ENCODE measurements at regions not wholly inside any gene's neighbourhood (a gene's known extent, or its start where the extent isn't known, plus 50 kb on each side); places are given as distances from the start of the nearest gene placed in this dataset.

GRCh38 chr6:140285998-140286690 is 911.7 kb upstream of the CITED2 start:
- Histone ChIP-seq H2AFZ (ENCODE audit: low read length) (no peak overlapping the region), H3K9me3 (replicated peaks; ENCODE audit: insufficient read depth, low read length) (no peaks in the 10 kb centered on the region), H3K9me2 (replicated peaks; ENCODE audit: insufficient read depth, low read length) (no peaks in the 10 kb centered on the region; the same call in 1 of the 2 replicates), H3F3A (ENCODE audit: insufficient read depth, low read length) (no peaks in the 10 kb centered on the region), H3K4me1 (ENCODE audit: low read length) (no peaks in the 10 kb centered on the region), H3K27ac (ENCODE audit: low read length) (no peak overlapping the region), H3K27me3 (replicated peaks; ENCODE audit: insufficient read depth, low read length) (no peaks in the 10 kb centered on the region), H3K9ac (ENCODE audit: low read length) (no peak overlapping the region), H3K4me3 (ENCODE audit: low read length) (no peak overlapping the region), H3K4me2 (ENCODE audit: low read depth, low read length) (no peak overlapping the region), H4K20me1 (ENCODE audit: insufficient read depth, low read length) (no peaks in the 10 kb centered on the region), H3K36me3 (replicated peaks; ENCODE audit: insufficient read depth, low read length) (no peaks in the 10 kb centered on the region), H3K79me2 (ENCODE audit: low read length) (no peaks in the 10 kb centered on the region)
- no peak for DNase-seq
- TF ChIP-seq, protein P1, sequence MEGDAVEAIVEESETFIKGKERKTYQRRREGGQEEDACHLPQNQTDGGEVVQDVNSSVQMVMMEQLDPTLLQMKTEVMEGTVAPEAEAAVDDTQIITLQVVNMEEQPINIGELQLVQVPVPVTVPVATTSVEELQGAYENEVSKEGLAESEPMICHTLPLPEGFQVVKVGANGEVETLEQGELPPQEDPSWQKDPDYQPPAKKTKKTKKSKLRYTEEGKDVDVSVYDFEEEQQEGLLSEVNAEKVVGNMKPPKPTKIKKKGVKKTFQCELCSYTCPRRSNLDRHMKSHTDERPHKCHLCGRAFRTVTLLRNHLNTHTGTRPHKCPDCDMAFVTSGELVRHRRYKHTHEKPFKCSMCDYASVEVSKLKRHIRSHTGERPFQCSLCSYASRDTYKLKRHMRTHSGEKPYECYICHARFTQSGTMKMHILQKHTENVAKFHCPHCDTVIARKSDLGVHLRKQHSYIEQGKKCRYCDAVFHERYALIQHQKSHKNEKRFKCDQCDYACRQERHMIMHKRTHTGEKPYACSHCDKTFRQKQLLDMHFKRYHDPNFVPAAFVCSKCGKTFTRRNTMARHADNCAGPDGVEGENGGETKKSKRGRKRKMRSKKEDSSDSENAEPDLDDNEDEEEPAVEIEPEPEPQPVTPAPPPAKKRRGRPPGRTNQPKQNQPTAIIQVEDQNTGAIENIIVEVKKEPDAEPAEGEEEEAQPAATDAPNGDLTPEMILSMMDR (IDR thresholded peaks at IDR 0.05; ENCODE audit: low read length), result no peak
- TF ChIP-seq EZH2 (optimal IDR thresholded peaks at IDR 0.05; ENCODE audit: low read depth, low read length) (no peak), EZH2phosphoT487 (IDR thresholded peaks at IDR 0.05; ENCODE audit: low read length) (no peak)

GRCh38 chr6:140285471-140285870 is 911.0 kb upstream of the CITED2 start:
- H3K36me3 ChIP-seq (replicated peaks; ENCODE audit: insufficient read depth, low read length), result no peaks in the 10 kb centered on the region
- no peaks in the 10 kb centered on the region for H3K79me2 ChIP-seq (ENCODE audit: low read length)
- no peaks in the 10 kb centered on the region for H3K4me1 ChIP-seq (ENCODE audit: low read length)
- no peaks in the 10 kb centered on the region for H3K9me3 ChIP-seq (replicated peaks; ENCODE audit: insufficient read depth, low read length)
- H3K27ac ChIP-seq (ENCODE audit: low read length), result no peak overlapping the region
- no peak overlapping the region for H3K9ac ChIP-seq (ENCODE audit: low read length)
- no peak overlapping the region for H3K4me3 ChIP-seq (ENCODE audit: low read length)
- no peaks in the 10 kb centered on the region for H3K27me3 ChIP-seq (replicated peaks; ENCODE audit: insufficient read depth, low read length)
- H3K9me2 ChIP-seq (replicated peaks; ENCODE audit: insufficient read depth, low read length), result no peaks in the 10 kb centered on the region; the same call in 1 of the 2 replicates
- TF ChIP-seq, protein P1 (IDR thresholded peaks at IDR 0.05; ENCODE audit: low read length), result no peak
- TF ChIP-seq EZH2phosphoT487 (IDR thresholded peaks at IDR 0.05; ENCODE audit: low read length), result no peak
- no peak for TF ChIP-seq EZH2 (optimal IDR thresholded peaks at IDR 0.05; ENCODE audit: low read depth, low read length)
- no peaks in the 10 kb centered on the region for H4K20me1 ChIP-seq (ENCODE audit: insufficient read depth, low read length)
- no peak overlapping the region for H2AFZ ChIP-seq (ENCODE audit: low read length)
- no peaks in the 10 kb centered on the region for H3F3A ChIP-seq (ENCODE audit: insufficient read depth, low read length)
- no peak overlapping the region for H3K4me2 ChIP-seq (ENCODE audit: low read depth, low read length)
- no peak for DNase-seq

- TF ChIP-seq EZH2 (optimal IDR thresholded peaks at IDR 0.05; ENCODE audit: low read depth, low read length), result no peak
- no peak for TF ChIP-seq EZH2phosphoT487 (IDR thresholded peaks at IDR 0.05; ENCODE audit: low read length)
- no peak overlapping the region for H3K4me3 ChIP-seq (ENCODE audit: low read length)
- no peaks in the 10 kb centered on the region for H3K27me3 ChIP-seq (replicated peaks; ENCODE audit: insufficient read depth, low read length)
- no peaks in the 10 kb centered on the region for H4K20me1 ChIP-seq (ENCODE audit: insufficient read depth, low read length)
- H3K9ac ChIP-seq (ENCODE audit: low read length), result no peak overlapping the region
- no peaks in the 10 kb centered on the region for H3K4me1 ChIP-seq (ENCODE audit: low read length)
- DNase-seq, result no peak
- no peaks in the 10 kb centered on the region for H3K9me3 ChIP-seq (replicated peaks; ENCODE audit: insufficient read depth, low read length)
- no peaks in the 10 kb centered on the region for H3F3A ChIP-seq (ENCODE audit: insufficient read depth, low read length)
- H3K4me2 ChIP-seq (ENCODE audit: low read depth, low read length), result no peak overlapping the region
- no peak overlapping the region for H3K27ac ChIP-seq (ENCODE audit: low read length)
- H3K9me2 ChIP-seq (replicated peaks; ENCODE audit: insufficient read depth, low read length), result no peaks in the 10 kb centered on the region; the same call in 1 of the 2 replicates
- H2AFZ ChIP-seq (ENCODE audit: low read length), result no peak overlapping the region
- no peaks in the 10 kb centered on the region for H3K79me2 ChIP-seq (ENCODE audit: low read length)
- no peaks in the 10 kb centered on the region for H3K36me3 ChIP-seq (replicated peaks; ENCODE audit: insufficient read depth, low read length)
Measured at GRCh38 chr6:140284871-140285270, 910.4 kb upstream of the CITED2 start.

- DNase-seq, result no peak
- TF ChIP-seq EZH2 (optimal IDR thresholded peaks at IDR 0.05; ENCODE audit: low read depth, low read length) (no peak), EZH2phosphoT487 (IDR thresholded peaks at IDR 0.05; ENCODE audit: low read length) (no peak)
- TF ChIP-seq, protein P1 (IDR thresholded peaks at IDR 0.05; ENCODE audit: low read length), result no peak
- H2AFZ ChIP-seq (ENCODE audit: low read length), result no peak overlapping the region
- no peak overlapping the region for H3K4me3 ChIP-seq (ENCODE audit: low read length)
- no peaks in the 10 kb centered on the region for H4K20me1 ChIP-seq (ENCODE audit: insufficient read depth, low read length)
- no peak overlapping the region for H3K4me2 ChIP-seq (ENCODE audit: low read depth, low read length)
- H3K79me2 ChIP-seq (ENCODE audit: low read length), result no peaks in the 10 kb centered on the region
- H3F3A ChIP-seq (ENCODE audit: insufficient read depth, low read length), result no peaks in the 10 kb centered on the region
- no peak overlapping the region for H3K9ac ChIP-seq (ENCODE audit: low read length)
- H3K4me1 ChIP-seq (ENCODE audit: low read length), result no peaks in the 10 kb centered on the region
- H3K27me3 ChIP-seq (replicated peaks; ENCODE audit: insufficient read depth, low read length), result no peaks in the 10 kb centered on the region
- H3K9me3 ChIP-seq (replicated peaks; ENCODE audit: insufficient read depth, low read length), result no peaks in the 10 kb centered on the region
- no peaks in the 10 kb centered on the region; the same call in 1 of the 2 replicates for H3K9me2 ChIP-seq (replicated peaks; ENCODE audit: insufficient read depth, low read length)
- H3K27ac ChIP-seq (ENCODE audit: low read length), result no peak overlapping the region
- no peaks in the 10 kb centered on the region for H3K36me3 ChIP-seq (replicated peaks; ENCODE audit: insufficient read depth, low read length)
Measured at GRCh38 chr6:140283197-140283596, 908.7 kb upstream of the CITED2 start.
